ENCODE measurements at regions not wholly inside any gene's neighbourhood (a gene's known extent, or its start where the extent isn't known, plus 50 kb on each side); places are given as distances from the start of the nearest gene placed in this dataset.

DNA sequence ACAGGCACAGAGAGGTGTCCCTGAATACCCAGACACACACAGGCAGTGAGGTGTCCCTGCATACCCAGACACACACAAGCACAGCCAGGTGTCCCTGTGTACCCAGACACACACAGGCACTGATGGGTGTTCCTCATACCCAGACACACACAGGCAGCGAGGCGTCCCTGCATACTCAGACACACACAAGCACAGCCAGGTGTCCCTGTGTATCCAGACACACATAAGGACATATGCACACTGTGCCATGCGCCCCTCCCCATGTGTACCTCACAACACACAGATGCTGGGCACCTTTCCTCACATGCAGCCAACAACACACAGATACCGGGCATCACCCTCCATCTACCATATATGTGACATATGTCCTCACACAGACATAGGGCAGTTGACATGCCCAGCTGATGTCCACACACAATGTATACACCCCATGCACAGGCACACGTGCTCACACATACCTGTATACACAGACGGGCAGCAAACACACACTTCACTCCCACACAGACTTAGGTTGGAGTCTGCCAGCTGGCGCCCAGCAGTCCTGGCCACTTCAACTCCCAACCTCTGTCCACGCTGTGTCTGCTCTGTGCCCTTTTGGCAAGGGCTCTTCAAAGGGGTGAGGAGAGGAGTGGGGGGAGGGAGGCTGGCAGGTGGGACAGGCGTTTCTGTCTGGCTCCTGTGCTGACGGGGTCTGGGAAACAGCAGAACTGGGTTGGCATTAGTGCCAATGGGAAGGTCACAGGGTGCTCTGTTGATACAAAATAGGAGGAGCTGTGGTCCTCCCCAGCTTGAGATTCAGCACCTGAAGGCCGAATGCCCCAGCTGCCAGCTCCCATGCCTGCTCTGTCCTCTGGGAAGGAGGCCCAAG is 69.4 kb upstream of the ALX4 start (continued):
- TF ChIP-seq, protein P1, sequence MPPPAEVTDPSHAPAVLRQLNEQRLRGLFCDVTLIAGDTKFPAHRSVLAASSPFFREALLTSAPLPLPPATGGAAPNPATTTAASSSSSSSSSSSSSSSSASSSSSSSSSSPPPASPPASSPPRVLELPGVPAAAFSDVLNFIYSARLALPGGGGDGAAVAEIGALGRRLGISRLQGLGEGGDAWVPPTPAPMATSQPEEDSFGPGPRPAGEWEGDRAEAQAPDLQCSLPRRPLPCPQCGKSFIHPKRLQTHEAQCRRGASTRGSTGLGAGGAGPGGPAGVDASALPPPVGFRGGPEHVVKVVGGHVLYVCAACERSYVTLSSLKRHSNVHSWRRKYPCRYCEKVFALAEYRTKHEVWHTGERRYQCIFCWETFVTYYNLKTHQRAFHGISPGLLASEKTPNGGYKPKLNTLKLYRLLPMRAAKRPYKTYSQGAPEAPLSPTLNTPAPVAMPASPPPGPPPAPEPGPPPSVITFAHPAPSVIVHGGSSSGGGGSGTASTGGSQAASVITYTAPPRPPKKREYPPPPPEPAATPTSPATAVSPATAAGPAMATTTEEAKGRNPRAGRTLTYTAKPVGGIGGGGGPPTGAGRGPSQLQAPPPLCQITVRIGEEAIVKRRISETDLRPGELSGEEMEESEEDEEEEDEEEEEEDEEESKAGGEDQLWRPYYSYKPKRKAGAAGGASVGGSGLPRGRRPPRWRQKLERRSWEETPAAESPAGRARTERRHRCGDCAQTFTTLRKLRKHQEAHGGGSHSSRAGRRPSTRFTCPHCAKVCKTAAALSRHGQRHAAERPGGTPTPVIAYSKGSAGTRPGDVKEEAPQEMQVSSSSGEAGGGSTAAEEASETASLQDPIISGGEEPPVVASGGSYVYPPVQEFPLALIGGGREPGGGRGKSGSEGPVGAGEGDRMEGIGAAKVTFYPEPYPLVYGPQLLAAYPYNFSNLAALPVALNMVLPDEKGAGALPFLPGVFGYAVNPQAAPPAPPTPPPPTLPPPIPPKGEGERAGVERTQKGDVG (CRISPR knock-in tag; IDR thresholded peaks at IDR 0.05): no peak

DNA sequence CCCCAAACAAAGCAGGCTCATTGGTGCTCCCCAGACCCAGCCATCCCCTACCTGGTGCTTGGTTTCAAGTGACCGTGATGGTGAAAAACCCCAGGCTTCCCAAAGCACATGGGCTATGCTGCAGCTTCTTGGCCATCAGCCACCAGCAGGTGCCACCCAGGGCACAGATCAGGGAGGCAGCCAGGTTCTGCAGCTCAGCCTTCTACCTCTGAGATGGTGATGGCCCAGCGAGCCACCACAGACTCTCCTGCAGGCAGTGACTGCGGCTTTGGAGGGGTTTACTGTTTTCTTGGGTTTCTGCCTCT is 70.0 kb upstream of the ALX4 start:
- no peak overlapping the region for H3K27ac ChIP-seq (ENCODE audit: control insufficient read depth, insufficient read depth)
- H2AFZ ChIP-seq (ENCODE audit: control insufficient read depth, low read depth, low read length): no peak overlapping the region
- no peak overlapping the region for H3K9ac ChIP-seq (ENCODE audit: control insufficient read depth, insufficient read depth, low read length)
- SMC1A ChIA-PET (ENCODE audit: uncharacterized antibody, unreplicated experiment): no interaction called here
- CTCF ChIA-PET: no interaction called here
- POLR2A ChIA-PET: no interaction called here
- no peaks in the 10 kb centered on the region for H4K20me1 ChIP-seq (ENCODE audit: control insufficient read depth, insufficient read depth)
- ATAC-seq (no peak), FAIRE-seq (no peak), DNase-seq (ENCODE audit: low read depth, low spot score) (no peak)
- BruUV-seq (replicated peaks): no TSS peak
- no peaks in the 10 kb centered on the region for H3K79me2 ChIP-seq (ENCODE audit: control insufficient read depth, insufficient read depth, low read length)
- RAD21 ChIA-PET (ENCODE audit: unreplicated experiment): no interaction called here
- no peaks in the 10 kb centered on the region; the same call in 2 of the 3 replicates for H3K9me3 ChIP-seq (replicated peaks; ENCODE audit: control insufficient read depth, insufficient read depth, low read length)
- no peak overlapping the region for H3K4me3 ChIP-seq
- no peaks in the 10 kb centered on the region for H3K36me3 ChIP-seq (ENCODE audit: control insufficient read depth in 2 of 2, insufficient read depth in 2 of 2, low read length in 1 of 2)
- no peaks in the 10 kb centered on the region; a peak in 2 of 4 replicates for H3K27me3 ChIP-seq (replicated peaks in 1 of 2; ENCODE audit: control insufficient read depth in 2 of 2, insufficient read depth in 2 of 2, low read length in 1 of 2)
- no peak for TF ChIP-seq DPF2 (IDR thresholded peaks at IDR 0.05)
- TF ChIP-seq ZZZ3 (IDR thresholded peaks at IDR 0.05; ENCODE audit: control insufficient read depth, insufficient read length, low read depth): no peak
- no peak for TF ChIP-seq KAT2A (conservative IDR thresholded peaks at IDR 0.05; ENCODE audit: control insufficient read depth, low read depth, low read length)
- no peak for TF ChIP-seq CREM (IDR thresholded peaks at IDR 0.05; ENCODE audit: low read depth)
- no peak for TF ChIP-seq TAF1 (IDR thresholded peaks at IDR 0.05; ENCODE audit: borderline replicate concordance, low read depth, low read length)
- TF ChIP-seq, protein P2, sequence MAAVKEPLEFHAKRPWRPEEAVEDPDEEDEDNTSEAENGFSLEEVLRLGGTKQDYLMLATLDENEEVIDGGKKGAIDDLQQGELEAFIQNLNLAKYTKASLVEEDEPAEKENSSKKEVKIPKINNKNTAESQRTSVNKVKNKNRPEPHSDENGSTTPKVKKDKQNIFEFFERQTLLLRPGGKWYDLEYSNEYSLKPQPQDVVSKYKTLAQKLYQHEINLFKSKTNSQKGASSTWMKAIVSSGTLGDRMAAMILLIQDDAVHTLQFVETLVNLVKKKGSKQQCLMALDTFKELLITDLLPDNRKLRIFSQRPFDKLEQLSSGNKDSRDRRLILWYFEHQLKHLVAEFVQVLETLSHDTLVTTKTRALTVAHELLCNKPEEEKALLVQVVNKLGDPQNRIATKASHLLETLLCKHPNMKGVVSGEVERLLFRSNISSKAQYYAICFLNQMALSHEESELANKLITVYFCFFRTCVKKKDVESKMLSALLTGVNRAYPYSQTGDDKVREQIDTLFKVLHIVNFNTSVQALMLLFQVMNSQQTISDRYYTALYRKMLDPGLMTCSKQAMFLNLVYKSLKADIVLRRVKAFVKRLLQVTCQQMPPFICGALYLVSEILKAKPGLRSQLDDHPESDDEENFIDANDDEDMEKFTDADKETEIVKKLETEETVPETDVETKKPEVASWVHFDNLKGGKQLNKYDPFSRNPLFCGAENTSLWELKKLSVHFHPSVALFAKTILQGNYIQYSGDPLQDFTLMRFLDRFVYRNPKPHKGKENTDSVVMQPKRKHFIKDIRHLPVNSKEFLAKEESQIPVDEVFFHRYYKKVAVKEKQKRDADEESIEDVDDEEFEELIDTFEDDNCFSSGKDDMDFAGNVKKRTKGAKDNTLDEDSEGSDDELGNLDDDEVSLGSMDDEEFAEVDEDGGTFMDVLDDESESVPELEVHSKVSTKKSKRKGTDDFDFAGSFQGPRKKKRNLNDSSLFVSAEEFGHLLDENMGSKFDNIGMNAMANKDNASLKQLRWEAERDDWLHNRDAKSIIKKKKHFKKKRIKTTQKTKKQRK (IDR thresholded peaks at IDR 0.05; ENCODE audit: low read depth, low read length): no peak
- TF ChIP-seq NFYA (IDR thresholded peaks at IDR 0.05; ENCODE audit: borderline replicate concordance, low read depth, low read length): no peak
- no peak for TF ChIP-seq NFIC (IDR thresholded peaks at IDR 0.05; ENCODE audit: low read depth, low read length)
- in situ Hi-C loops (cut with MboI) (no loop called here), intact Hi-C loops (cut with micrococcal nuclease; ENCODE audit: unreplicated experiment) (no loop called here)
- H3K4me1 ChIP-seq (ENCODE audit: control insufficient read depth, insufficient read depth, low read length): no peaks in the 10 kb centered on the region
- 65% methylated on average over 3 of the region's 3 CpGs for WGBS (ENCODE audit: insufficient coverage, insufficient replicate concordance, low lambda C conversion rate, missing lambda C conversion rate)
- no peak overlapping the region for H3K4me2 ChIP-seq (ENCODE audit: control insufficient read depth, insufficient read depth)

Measured in GM12878 (cell line).